Peyer's patch (tissue), 4 donors: ENCODE measurements at regions not wholly inside any gene's neighbourhood (a gene's known extent, or its start where the extent isn't known, plus 50 kb on each side); places are given as distances from the start of the nearest gene placed in this dataset.

ENCODE experiments used
- CTCF ChIP-seq, 6 experiments: fragments of 450-650 bp in 4 of 6; fragments of 200-600 bp in 2 of 6; sonication (generic) in 1 of 6; IDR thresholded peaks; one replicate each; pipeline ENCODE4 v1.5.1; 2017 to 2019; ENCODE audit warnings: antibody characterized with exemption in 6 of 6, mild to moderate bottlenecking in 3 of 6, moderate library complexity in 1 of 6
- POLR2A ChIP-seq, 2 donors: fragments of 450-650 bp; IDR thresholded peaks; one replicate each; pipeline ENCODE4 v1.5.1; 2017; ENCODE audit warnings: antibody characterized with exemption in 2 of 2, mild to moderate bottlenecking in 2 of 2, moderate library complexity in 2 of 2

DNA sequence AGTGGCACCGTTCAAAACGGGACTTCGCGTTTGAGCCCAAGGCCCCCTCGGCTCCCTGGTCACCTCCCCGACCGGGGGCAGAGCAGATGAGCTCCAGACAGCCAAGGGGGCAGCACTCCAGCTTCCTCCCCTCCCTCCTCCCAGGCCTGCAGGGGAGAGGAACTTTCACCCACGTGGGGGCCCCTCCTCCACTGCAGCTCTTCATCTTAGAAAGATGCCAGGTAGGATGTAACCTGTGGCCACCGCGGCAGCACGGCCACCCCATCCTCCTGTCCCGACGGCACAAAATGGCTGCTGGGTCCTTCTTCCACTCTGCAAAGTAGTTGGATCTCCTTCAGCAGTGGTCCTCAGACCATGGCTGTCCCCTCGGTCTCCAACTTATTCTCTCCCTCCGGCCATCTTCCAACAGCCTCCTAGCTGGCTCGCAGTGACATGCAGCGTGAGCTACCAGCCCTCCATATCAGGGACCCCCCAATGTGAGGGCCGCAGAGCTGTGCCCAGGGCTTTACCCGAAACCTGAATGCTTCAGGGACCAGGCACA is 94.5 kb upstream of the ID2 start:
- no peak for TF ChIP-seq CTCF (IDR thresholded peaks at IDR 0.05)
- TF ChIP-seq POLR2A (IDR thresholded peaks at IDR 0.05) = no peak
